ENCODE measurements at regions not wholly inside any gene's neighbourhood (a gene's known extent, or its start where the extent isn't known, plus 50 kb on each side); places are given as distances from the start of the nearest gene placed in this dataset.

DNA sequence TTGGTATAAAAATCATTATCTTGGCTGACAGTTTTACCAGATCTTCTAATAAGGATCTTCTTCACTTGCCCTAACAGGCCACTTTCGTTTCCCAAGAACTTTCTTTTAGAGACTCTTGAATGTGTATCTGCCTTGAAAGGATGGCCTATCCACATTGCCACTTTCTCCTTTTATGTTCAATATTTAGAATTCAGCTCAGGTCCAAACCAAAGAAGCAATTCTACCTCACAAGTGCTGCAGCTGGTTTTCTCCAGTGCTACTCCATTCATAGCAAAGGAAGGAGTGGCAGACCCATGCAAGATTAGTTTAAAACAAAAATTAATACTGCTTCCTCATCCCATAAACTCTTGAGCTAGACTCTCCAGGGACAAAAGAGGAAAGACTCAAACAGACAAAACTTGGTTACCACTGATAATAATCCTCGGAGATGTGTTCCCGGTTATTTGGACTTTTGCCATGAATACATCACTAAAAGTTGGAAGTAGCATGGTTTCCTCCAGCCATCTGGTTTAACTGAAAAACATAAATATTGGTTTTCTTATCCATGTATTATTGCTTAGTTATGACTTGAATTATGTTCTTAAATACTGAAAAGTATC is 401.8 kb downstream of the PABPC4L start:
- H3K4me3 Mint-ChIP-seq: no peak overlapping the region
- H3K27ac Mint-ChIP-seq: no peak overlapping the region
- H3K27me3 Mint-ChIP-seq: no peaks in the 10 kb centered on the region
- H3K4me1 Mint-ChIP-seq (ENCODE audit: low read depth): no peaks in the 10 kb centered on the region
- H3K36me3 Mint-ChIP-seq (ENCODE audit: low read depth): no peaks in the 10 kb centered on the region
- H3K9me3 Mint-ChIP-seq: no peaks in the 10 kb centered on the region

DNA sequence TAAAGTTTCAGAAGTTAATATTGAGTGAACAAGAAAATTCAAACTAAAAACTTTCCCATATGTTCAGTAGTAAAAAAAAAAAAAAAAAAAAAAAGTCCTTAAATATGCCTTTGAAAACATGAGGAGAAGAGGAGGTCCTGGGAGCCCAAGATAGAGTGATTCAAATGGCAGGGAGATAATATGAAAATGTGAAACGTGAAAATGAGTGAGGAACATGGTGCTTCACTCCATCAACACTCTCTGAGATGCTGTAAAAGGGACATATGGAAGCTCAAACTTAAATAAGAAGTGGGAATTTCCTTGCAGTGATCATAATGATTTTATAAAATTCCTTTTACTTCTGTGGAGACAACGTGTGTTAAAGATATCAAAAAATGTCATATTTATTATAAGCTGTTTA is 423.9 kb downstream of the PABPC4L start:
- no peaks in the 10 kb centered on the region for H3K27me3 Mint-ChIP-seq
- H3K36me3 Mint-ChIP-seq (ENCODE audit: low read depth): no peaks in the 10 kb centered on the region
- no peak overlapping the region for H3K27ac Mint-ChIP-seq
- no peak overlapping the region for H3K4me3 Mint-ChIP-seq
- H3K4me1 Mint-ChIP-seq (ENCODE audit: low read depth): no peaks in the 10 kb centered on the region
- H3K9me3 Mint-ChIP-seq: peaks cover 7% of the 10 kb centered on the region

DNA sequence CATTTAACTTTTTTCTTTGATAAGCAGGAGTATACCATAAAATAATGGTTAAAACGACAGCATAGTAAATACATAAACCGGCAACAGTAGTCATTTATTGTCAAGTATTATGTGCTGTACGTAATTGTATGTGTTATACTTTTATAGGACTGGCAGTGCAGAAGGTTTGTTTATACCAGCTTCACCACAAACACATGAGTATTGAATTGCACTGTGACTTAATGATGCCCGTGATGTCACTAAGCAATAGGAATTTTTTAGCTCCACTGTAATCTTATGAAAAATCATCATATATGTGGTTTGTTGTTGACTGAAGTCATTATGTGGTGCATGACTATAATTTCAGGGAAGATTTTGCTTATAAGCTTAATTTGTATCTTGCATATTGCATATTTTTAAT is 424.6 kb downstream of the PABPC4L start:
- Mint-ChIP-seq H3K27me3 (no peaks in the 10 kb centered on the region), H3K4me3 (no peak overlapping the region), H3K9me3 (peaks cover 7% of the 10 kb centered on the region), H3K36me3 (ENCODE audit: low read depth) (no peaks in the 10 kb centered on the region), H3K27ac (no peak overlapping the region), H3K4me1 (ENCODE audit: low read depth) (no peaks in the 10 kb centered on the region)

DNA sequence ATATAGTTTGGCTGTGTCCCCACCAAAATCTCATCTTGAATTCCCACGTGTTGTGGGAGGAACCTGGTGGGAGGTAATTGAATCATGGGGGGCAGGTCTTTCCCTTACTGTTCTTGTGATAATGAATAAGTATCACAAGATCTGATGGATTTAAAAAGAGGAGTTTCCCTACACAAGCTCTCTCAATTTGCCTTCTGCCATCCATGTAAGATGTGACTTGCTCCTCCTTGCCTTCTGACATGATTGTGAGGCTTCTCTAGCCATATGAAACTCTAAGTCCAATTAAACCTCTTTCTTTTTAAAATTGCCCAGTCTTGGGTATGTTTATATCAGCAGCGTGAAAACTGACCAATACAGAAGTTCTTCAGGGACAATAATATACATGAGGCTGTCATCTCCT is 425.1 kb downstream of the PABPC4L start:
- Mint-ChIP-seq H3K9me3 (peaks cover 7% of the 10 kb centered on the region), H3K4me1 (ENCODE audit: low read depth) (no peaks in the 10 kb centered on the region), H3K27me3 (no peaks in the 10 kb centered on the region), H3K4me3 (no peak overlapping the region), H3K27ac (no peak overlapping the region), H3K36me3 (ENCODE audit: low read depth) (no peaks in the 10 kb centered on the region)

DNA sequence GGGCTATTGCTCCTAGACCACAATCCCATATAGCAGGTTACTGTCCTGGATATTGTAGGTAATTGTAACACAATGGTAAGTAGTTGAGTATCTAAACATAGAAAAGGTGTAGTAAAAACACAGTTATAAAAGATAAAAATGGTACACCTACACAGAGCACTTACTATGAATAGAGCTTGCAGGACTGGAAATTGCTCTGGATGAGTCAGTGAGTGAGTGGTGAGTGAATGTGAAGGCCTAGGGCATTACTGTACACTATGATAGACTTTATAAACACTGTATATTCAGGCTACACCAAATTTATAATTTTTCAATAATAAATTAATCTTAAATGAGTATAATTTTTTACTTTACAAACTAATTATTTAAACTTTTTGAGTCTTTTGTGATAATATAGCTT is 425.7 kb downstream of the PABPC4L start:
- Mint-ChIP-seq H3K36me3 (ENCODE audit: low read depth) (no peaks in the 10 kb centered on the region), H3K27me3 (no peaks in the 10 kb centered on the region), H3K4me3 (no peak overlapping the region), H3K27ac (no peak overlapping the region), H3K4me1 (ENCODE audit: low read depth) (no peaks in the 10 kb centered on the region), H3K9me3 (peaks cover 7% of the 10 kb centered on the region)

DNA sequence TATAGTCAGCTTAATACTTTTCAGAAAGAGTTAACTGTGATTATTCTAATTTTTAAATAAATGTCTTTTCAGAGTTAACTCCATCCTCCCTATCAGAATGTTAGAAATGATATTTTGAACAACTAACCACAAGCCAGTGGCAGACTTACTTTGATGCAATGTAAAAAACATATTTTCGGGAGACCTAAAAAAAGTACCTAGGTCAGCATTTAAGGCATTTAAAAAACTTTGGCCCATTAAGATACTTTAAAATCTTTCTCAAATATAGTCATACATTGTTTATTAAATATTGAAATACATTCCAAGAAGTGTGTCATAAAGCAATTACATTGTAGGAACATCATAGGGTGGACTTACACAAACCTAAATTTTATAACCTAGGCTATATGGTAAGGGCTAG is 426.1 kb downstream of the PABPC4L start:
- H3K4me3 Mint-ChIP-seq: no peak overlapping the region
- no peaks in the 10 kb centered on the region for H3K36me3 Mint-ChIP-seq (ENCODE audit: low read depth)
- H3K27ac Mint-ChIP-seq: no peak overlapping the region
- H3K4me1 Mint-ChIP-seq (ENCODE audit: low read depth): no peaks in the 10 kb centered on the region
- no peaks in the 10 kb centered on the region for H3K27me3 Mint-ChIP-seq
- H3K9me3 Mint-ChIP-seq: peaks cover 10% of the 10 kb centered on the region

DNA sequence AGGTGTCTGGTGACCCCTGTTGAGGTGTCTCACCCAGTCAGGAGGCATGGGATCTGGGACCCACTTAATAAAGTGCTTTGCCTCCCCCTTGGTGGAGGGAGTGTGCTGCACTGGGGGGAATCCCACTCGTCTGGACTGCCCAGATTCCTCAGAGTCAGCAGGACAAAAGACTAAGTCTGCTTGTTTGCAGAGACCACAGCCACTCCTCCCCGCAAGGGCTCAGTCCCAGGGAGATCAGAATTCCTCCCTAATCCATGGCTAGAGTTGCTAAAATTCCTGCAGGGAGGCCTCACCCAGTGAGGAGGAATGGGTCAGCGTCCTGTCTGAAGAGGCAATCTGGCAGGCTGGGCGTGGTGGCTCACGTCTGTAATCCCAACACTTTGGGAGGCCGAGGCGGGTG is 442.2 kb downstream of the PABPC4L start:
- Mint-ChIP-seq H3K4me1 (ENCODE audit: low read depth) (no peaks in the 10 kb centered on the region), H3K9me3 (peaks cover 3% of the 10 kb centered on the region), H3K36me3 (ENCODE audit: low read depth) (no peaks in the 10 kb centered on the region), H3K4me3 (no peak overlapping the region), H3K27ac (no peak overlapping the region), H3K27me3 (no peaks in the 10 kb centered on the region)

DNA sequence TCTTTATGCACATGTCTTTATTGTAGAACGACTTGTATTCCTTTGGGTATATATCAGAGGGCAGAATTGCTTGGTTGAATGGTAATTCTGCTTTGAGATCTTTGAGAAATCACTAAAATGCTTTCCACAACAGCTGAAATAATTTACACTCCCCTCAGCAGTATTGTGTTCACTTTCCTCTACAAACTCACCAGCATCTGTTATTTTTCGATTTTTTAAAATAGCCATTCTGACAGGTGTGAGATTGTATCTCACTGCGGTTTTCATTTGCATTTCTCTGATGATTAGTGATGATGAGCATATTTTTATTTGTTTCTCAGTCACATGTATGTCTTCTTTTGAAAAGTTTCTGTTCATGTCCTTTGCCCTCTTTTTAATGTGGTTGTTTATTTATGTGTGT is 459.8 kb downstream of the PABPC4L start:
- Mint-ChIP-seq H3K4me3 (no peak overlapping the region), H3K27ac (no peak overlapping the region), H3K9me3 (peaks cover 8% of the 10 kb centered on the region), H3K36me3 (ENCODE audit: low read depth) (no peaks in the 10 kb centered on the region), H3K4me1 (ENCODE audit: low read depth) (no peaks in the 10 kb centered on the region), H3K27me3 (no peaks in the 10 kb centered on the region)

DNA sequence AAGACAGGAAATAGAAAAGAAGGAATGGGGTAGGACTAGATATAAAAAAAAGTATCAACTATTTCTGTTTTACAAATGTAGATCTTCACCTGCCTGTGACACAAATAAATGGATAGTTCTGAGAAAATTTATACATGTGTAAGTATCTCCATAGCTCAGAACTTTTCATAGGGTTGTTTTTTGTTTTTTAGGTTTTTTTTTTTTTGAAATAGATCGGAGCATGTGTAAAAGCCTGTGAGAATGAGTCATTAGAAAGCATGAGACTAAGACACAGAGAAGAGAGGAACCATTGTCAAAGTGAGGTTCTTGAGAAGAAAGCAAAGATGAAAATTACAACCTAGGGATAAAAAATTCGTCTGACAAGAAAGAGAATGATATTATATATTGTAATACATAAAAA is 481.6 kb downstream of the PABPC4L start:
- Mint-ChIP-seq H3K4me3 (no peak overlapping the region), H3K27ac (no peak overlapping the region), H3K4me1 (ENCODE audit: low read depth) (no peaks in the 10 kb centered on the region), H3K36me3 (ENCODE audit: low read depth) (no peaks in the 10 kb centered on the region), H3K9me3 (peaks cover 4% of the 10 kb centered on the region), H3K27me3 (no peaks in the 10 kb centered on the region)

DNA sequence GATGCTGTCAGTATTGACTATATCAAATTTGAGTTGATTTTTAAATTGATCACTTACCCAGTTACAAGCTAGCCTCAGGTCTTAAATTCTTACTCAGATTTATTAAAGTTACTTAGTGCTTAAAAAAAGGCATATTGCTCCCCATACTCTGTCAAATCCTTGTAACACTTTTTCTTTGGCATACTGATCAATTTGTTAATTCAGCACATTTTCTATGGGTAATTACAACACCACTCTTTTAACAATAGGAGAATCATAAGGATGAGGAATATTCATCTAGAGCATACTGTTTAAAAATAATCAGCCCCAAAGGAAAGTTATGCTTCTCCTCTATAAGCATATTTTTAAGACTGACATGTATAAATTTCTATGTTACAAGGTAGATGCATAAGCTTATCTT is 482.5 kb downstream of the PABPC4L start:
- Mint-ChIP-seq H3K4me3 (no peak overlapping the region), H3K27ac (no peak overlapping the region)

DNA sequence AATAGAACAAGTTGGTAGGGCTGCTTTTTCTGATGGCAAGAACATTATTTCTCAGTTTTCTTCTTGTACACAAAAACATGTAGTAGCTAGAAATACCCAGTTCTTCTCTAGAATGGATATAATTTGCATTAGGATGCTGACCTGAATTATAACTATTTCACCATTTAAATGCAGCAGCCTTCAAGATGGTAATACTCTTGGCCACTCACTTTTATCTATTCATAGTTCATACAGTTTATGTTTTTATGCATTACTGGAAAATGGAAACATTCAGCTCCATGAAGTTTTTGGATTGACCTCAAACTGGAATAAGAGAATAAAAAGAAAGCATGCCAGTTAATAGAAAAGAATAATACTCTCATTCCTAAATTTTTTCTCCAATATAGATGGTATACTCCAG is 487.4 kb downstream of the PABPC4L start:
- no peaks in the 10 kb centered on the region for H3K27me3 Mint-ChIP-seq
- no peak overlapping the region for H3K27ac Mint-ChIP-seq
- H3K36me3 Mint-ChIP-seq (ENCODE audit: low read depth): no peaks in the 10 kb centered on the region
- H3K4me1 Mint-ChIP-seq (ENCODE audit: low read depth): no peaks in the 10 kb centered on the region
- no peaks in the 10 kb centered on the region for H3K9me3 Mint-ChIP-seq
- no peak overlapping the region for H3K4me3 Mint-ChIP-seq

More for the DNA sequence above, 482.5 kb downstream of the PABPC4L start:
- Mint-ChIP-seq H3K27me3 (no peaks in the 10 kb centered on the region), H3K4me1 (ENCODE audit: low read depth) (no peaks in the 10 kb centered on the region), H3K9me3 (peaks cover 4% of the 10 kb centered on the region), H3K36me3 (ENCODE audit: low read depth) (no peaks in the 10 kb centered on the region)

DNA sequence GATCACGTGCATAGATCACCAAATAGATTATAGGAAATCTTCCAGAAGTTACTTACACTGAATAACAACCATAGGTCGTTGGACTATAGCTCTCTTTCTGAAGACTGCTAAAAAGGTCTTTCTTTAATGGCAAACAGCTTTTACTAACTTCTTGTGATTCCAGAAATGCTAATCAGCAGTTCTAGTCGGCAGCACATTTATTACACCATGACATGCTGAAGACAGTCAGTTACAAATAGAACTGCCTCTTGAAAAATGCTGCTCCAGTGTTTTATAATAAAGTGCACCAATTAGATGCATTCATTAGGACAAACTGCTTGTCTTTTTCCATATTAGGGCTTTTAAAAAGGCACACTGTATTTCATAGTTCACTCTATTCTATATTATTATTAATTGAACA is 488.2 kb downstream of the PABPC4L start:
- Mint-ChIP-seq H3K36me3 (ENCODE audit: low read depth) (no peaks in the 10 kb centered on the region), H3K4me1 (ENCODE audit: low read depth) (no peaks in the 10 kb centered on the region), H3K9me3 (no peaks in the 10 kb centered on the region), H3K27me3 (no peaks in the 10 kb centered on the region), H3K4me3 (no peak overlapping the region), H3K27ac (no peak overlapping the region)

DNA sequence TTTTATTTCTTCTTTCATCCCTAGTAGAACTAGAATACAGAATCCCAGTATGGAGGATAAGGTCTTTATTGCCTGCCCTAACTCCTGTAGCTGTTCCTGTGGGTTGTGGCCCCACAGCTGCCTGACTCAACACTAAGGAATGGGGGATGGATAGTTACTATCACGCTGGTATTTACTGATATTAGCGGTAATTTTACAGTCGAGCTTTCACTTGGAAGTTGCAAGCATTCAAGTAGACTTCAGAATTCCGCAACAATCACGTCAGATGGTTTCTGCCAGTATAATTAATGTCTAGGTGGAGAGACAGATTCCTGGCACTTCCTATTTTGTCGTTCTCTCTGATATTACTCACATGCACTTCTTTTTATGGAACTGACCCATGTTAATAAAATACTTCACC is 489.8 kb downstream of the PABPC4L start:
- Mint-ChIP-seq H3K27me3 (no peaks in the 10 kb centered on the region), H3K4me3 (no peak overlapping the region), H3K9me3 (no peaks in the 10 kb centered on the region), H3K36me3 (ENCODE audit: low read depth) (no peaks in the 10 kb centered on the region), H3K27ac (no peak overlapping the region), H3K4me1 (ENCODE audit: low read depth) (no peaks in the 10 kb centered on the region)

DNA sequence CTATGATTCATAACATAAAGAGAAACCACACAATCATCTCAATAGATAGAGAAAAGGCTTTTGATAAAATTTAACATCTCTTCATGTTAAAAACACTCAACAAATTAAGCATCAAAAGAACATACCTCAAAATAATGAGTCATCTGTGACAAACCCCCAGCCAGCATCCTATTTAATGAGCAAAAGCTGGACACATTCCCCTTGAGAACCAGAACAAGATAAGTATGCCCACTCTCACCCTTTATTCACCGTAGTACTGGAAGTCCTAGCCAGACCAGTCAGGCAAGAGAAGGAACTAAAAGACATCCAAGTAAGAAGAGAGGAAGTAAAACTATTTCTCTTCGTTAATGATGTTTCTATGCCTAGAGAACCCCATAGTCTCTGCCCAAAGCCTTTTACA is 507.2 kb downstream of the PABPC4L start:
- Mint-ChIP-seq H3K27ac (no peak overlapping the region), H3K4me3 (no peak overlapping the region), H3K27me3 (no peaks in the 10 kb centered on the region), H3K9me3 (peaks cover 13% of the 10 kb centered on the region), H3K4me1 (ENCODE audit: low read depth) (no peaks in the 10 kb centered on the region), H3K36me3 (ENCODE audit: low read depth) (no peaks in the 10 kb centered on the region)

DNA sequence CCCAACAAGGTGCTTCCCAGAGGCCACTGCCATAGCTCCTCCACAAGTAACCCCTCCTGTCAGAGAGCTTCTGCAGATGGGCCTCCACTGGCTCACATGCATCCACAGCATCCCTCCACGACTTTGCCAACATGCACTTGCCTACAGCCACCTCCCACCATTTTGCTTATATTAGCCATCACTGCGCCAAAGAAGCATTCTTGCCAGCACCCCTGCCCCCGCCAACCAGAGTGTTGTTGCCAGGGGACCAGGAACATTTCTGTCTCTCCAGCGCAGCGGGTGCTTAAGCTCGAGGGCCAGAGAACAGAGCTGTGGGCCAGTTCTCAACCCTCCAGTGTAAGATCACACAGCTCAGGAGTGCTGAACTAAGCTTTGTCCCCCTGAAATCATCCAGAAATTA is 517.6 kb downstream of the PABPC4L start:
- Mint-ChIP-seq H3K4me1 (ENCODE audit: low read depth) (no peaks in the 10 kb centered on the region), H3K36me3 (ENCODE audit: low read depth) (no peaks in the 10 kb centered on the region), H3K9me3 (peaks cover 8% of the 10 kb centered on the region), H3K4me3 (no peak overlapping the region), H3K27ac (no peak overlapping the region), H3K27me3 (no peaks in the 10 kb centered on the region)

DNA sequence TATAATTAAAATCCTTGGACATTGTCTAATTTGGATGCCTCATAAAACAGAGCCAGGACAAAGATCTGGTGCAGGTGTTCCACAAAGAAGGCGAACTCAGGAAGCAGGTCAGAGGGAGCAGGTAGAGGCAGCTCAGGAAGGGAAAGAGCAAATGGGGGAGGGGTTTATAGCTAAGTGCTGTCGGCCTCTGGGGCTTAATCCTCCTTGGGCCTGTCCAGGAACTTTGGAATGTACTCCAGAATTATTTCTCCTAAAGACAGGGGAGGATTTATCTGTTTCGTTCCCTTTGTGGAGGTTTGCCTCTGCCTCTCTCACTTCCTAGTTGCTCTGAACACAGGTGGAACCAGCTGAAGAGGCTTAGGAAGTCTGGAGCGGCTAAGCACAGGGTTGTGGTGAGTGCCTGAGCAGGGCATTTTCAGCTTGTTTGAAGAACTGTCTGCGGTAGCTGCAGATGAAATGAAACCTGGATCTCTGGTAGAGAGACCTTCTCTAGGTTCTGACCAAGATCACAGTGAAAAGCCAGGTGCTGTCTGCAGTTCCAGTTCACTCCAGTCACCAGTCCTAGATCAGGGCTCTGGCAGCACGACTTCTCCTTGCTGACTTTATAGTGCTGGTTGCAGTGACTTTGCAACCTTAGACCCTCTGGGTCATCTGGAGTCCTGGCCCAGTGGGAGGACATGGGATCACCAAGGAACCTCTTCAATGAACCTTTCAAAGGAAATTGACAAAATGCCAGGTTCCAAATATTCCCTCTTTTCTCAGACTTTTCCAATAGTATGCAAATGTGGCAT is 519.2 kb downstream of the PCDH10 start:
- Mint-ChIP-seq H3K27me3 (no peaks in the 10 kb centered on the region), H3K27ac (no peak overlapping the region), H3K36me3 (ENCODE audit: low read depth) (no peaks in the 10 kb centered on the region), H3K4me1 (ENCODE audit: low read depth) (no peaks in the 10 kb centered on the region), H3K4me3 (no peak overlapping the region), H3K9me3 (no peaks in the 10 kb centered on the region)

All from stimulated activated naive CD8-positive, alpha-beta T cell treated with anti-CD3 and anti-CD28 coated beads, Interleukin-15, Interleukin-2, amounts not matched to agents 100 ng/mL and 50 ng/mL, for 24 hours (primary cell).